Liver (tissue), 3 donors: ENCODE measurements at regions not wholly inside any gene's neighbourhood (a gene's known extent, or its start where the extent isn't known, plus 50 kb on each side); places are given as distances from the start of the nearest gene placed in this dataset.
"Not testable (repeated sequence)": the region's sequence is repeated elsewhere in the genome, so short reads cannot be mapped to it uniquely, and the experiment has no call there.

Experiments used
- CTCF ChIP-seq: fragments of 150-350 bp; IDR thresholded peaks from 2 replicates; pipeline ENCODE4 v1.5.1; 2017; ENCODE audit warnings: improper control_type of control experiment, low read depth, low read length; ENCODE audit not compliant: missing input control
- EGR1 ChIP-seq, 2 donors: IDR thresholded peaks; 2 replicates each; pipeline ENCODE4 v1.6.1; 2016 to 2018; ENCODE audit warnings: antibody characterized with exemption in 2 of 2, low read depth in 2 of 2
- GABPA ChIP-seq, 2 donors: IDR thresholded peaks in 1 of 2; conservative IDR thresholded peaks in 1 of 2; 2 replicates each; pipeline ENCODE4 v1.6.1; 2016; ENCODE audit warnings: antibody characterized with exemption in 2 of 2, mild to moderate bottlenecking in 1 of 2, moderate library complexity in 1 of 2
- HNF4G ChIP-seq: IDR thresholded peaks from 2 replicates; pipeline ENCODE4 v1.6.1; 2016; ENCODE audit warnings: antibody characterized with exemption
- JUND ChIP-seq, 2 donors: IDR thresholded peaks; 2 replicates each; pipeline ENCODE4 v1.6.1; 2016; ENCODE audit warnings: antibody characterized with exemption in 2 of 2
- MAX ChIP-seq: IDR thresholded peaks from 2 replicates; pipeline ENCODE4 v1.6.1; 2016; ENCODE audit warnings: antibody characterized with exemption
- RAD21 ChIP-seq, 2 donors: IDR thresholded peaks; 2 replicates each; pipeline ENCODE4 v1.6.1; 2016; ENCODE audit warnings: antibody characterized with exemption in 2 of 2, mild to moderate bottlenecking in 2 of 2
- REST ChIP-seq: IDR thresholded peaks from 2 replicates; pipeline ENCODE4 v1.6.1; 2016; ENCODE audit warnings: antibody characterized with exemption, mild to moderate bottlenecking
- TAF1 ChIP-seq: conservative IDR thresholded peaks from 2 replicates; pipeline ENCODE4 v1.6.1; 2016; ENCODE audit warnings: antibody characterized with exemption, mild to moderate bottlenecking
- YY1 ChIP-seq: IDR thresholded peaks from 2 replicates; pipeline ENCODE4 v1.6.1; 2016; ENCODE audit warnings: antibody characterized with exemption, mild to moderate bottlenecking
- ZBTB33 ChIP-seq: IDR thresholded peaks from 2 replicates; pipeline ENCODE4 v1.6.1; 2016; ENCODE audit warnings: antibody characterized with exemption
- donor health status: healthy.
- donor health status: healthy.

- TF ChIP-seq CTCF; RAD21 (IDR thresholded peaks at IDR 0.05); TAF1; REST; GABPA (IDR thresholded peaks at IDR 0.05 in 1 of 2, conservative IDR thresholded peaks at IDR 0.05 in 1 of 2); JUND (IDR thresholded peaks at IDR 0.05); HNF4G; ZBTB33; MAX; EGR1 (IDR thresholded peaks at IDR 0.05; ENCODE audit: low read depth in 2 of 2); YY1: not testable (repeated sequence)
Observed at GRCh38 chr5:145647137-145647536, 188.0 kb downstream of the PRELID2 start.
